ENCODE measurements at regions not wholly inside any gene's neighbourhood (a gene's known extent, or its start where the extent isn't known, plus 50 kb on each side); places are given as distances from the start of the nearest gene placed in this dataset.

DNA sequence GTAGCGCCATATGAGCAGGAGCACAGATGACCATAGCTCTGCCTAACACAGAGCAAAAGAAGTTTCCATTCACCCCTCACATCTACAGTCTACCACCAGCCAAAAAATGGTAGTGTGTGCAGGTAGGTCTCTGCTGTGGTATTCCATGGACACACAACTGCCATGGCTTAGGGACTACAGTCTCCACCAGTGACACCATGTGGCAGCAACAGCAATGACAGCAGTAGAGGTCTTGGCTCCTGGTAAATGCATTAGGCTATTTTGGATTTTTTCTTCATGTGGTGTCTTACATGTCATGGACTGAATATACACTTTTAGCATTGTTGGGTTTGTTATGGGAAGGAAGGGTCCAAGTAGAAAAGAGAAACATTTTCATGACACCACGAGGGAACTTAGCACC is 70.1 kb upstream of the CABCOCO1 start:
- Histone ChIP-seq H3K36me3 (ENCODE audit: control insufficient read depth in 4 of 4, insufficient read depth in 3 of 4, low read depth in 1 of 4, low read length in 3 of 4) (no peaks in the 10 kb centered on the region), H3K9ac (ENCODE audit: low read depth in 1 of 2, low read length in 2 of 2) (no peak overlapping the region), H3K27me3 (ENCODE audit: control insufficient read depth in 4 of 4, insufficient read depth in 4 of 4, low read length in 3 of 4) (no peaks in the 10 kb centered on the region), H3K4me3 (ENCODE audit: low read depth in 1 of 3, low read length in 3 of 3) (no peak overlapping the region), H3K9me3 (ENCODE audit: control insufficient read depth in 4 of 4, low read length in 3 of 4) (no peaks in the 10 kb centered on the region), H3K4me1 (ENCODE audit: control insufficient read depth in 4 of 4, insufficient read depth in 4 of 4, low read length in 3 of 4) (no peaks in the 10 kb centered on the region), H3K27ac (ENCODE audit: low read depth in 1 of 2, low read length in 2 of 2) (no peak overlapping the region)
- WGBS = 62% methylated on average over 2 of the region's 2 CpGs
- no peak for DNase-seq (ENCODE audit: low spot score)
- TF ChIP-seq, protein P1, sequence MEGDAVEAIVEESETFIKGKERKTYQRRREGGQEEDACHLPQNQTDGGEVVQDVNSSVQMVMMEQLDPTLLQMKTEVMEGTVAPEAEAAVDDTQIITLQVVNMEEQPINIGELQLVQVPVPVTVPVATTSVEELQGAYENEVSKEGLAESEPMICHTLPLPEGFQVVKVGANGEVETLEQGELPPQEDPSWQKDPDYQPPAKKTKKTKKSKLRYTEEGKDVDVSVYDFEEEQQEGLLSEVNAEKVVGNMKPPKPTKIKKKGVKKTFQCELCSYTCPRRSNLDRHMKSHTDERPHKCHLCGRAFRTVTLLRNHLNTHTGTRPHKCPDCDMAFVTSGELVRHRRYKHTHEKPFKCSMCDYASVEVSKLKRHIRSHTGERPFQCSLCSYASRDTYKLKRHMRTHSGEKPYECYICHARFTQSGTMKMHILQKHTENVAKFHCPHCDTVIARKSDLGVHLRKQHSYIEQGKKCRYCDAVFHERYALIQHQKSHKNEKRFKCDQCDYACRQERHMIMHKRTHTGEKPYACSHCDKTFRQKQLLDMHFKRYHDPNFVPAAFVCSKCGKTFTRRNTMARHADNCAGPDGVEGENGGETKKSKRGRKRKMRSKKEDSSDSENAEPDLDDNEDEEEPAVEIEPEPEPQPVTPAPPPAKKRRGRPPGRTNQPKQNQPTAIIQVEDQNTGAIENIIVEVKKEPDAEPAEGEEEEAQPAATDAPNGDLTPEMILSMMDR (IDR thresholded peaks at IDR 0.05; ENCODE audit: low read depth, low read length, missing input control) = peak; percentile 26
- TF ChIP-seq HNF4G (IDR thresholded peaks at IDR 0.05) (no peak), RAD21 (IDR thresholded peaks at IDR 0.05) (peak; percentile 42 to 60)

DNA sequence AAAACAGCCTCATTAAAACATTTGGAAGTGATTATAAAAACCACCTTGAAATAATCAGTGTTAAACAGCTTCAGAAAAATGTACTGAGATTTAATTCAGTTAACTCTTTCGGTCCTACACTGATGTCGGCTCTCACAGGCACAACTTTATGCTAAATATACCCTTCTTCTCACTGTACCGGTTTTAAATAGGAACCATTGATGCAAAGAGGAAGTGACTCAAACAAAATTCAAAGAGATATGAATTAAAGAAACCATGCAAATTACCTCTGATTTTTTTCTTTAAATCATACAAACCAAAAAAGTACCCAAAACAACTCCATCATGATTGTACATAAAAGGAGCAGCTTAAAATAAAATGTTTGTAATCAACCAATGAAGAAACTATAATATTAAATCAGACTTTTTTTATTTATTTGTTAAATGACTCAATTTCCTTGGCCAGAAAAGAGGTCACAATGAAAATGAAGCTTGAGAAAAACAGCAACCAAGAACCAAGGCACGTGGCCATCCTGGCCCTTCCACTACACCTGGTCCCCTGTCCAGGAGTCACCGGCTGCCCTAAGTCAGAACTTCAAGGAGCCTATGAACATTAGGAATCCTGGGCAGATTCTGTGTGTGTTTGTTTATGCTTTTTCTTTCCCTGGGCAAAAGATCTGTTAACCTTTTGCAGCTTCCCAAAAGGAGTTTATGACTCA is 73.0 kb upstream of the CABCOCO1 start:
- Histone ChIP-seq H3K9me3 (ENCODE audit: control insufficient read depth in 4 of 4, low read length in 3 of 4) (no peaks in the 10 kb centered on the region), H3K9ac (ENCODE audit: low read depth in 1 of 2, low read length in 2 of 2) (no peak overlapping the region), H3K4me1 (ENCODE audit: control insufficient read depth in 4 of 4, insufficient read depth in 4 of 4, low read length in 3 of 4) (no peaks in the 10 kb centered on the region), H3K27ac (ENCODE audit: low read depth in 1 of 2, low read length in 2 of 2) (no peak overlapping the region), H3K4me3 (ENCODE audit: low read depth in 1 of 3, low read length in 3 of 3) (no peak overlapping the region), H3K27me3 (ENCODE audit: control insufficient read depth in 4 of 4, insufficient read depth in 4 of 4, low read length in 3 of 4) (no peaks in the 10 kb centered on the region), H3K36me3 (ENCODE audit: control insufficient read depth in 4 of 4, insufficient read depth in 3 of 4, low read depth in 1 of 4, low read length in 3 of 4) (no peaks in the 10 kb centered on the region)
- no peak for DNase-seq (ENCODE audit: low spot score)
- TF ChIP-seq JUND (IDR thresholded peaks at IDR 0.05) (no peak), HNF4A (conservative IDR thresholded peaks at IDR 0.05) (no peak), FOXA1 (IDR thresholded peaks at IDR 0.05) (no peak), TAF1 (conservative IDR thresholded peaks at IDR 0.05) (no peak), GABPA (IDR thresholded peaks at IDR 0.05 in 1 of 2, conservative IDR thresholded peaks at IDR 0.05 in 1 of 2) (no peak), YY1 (IDR thresholded peaks at IDR 0.05) (no peak)
- TF ChIP-seq, protein P2, sequence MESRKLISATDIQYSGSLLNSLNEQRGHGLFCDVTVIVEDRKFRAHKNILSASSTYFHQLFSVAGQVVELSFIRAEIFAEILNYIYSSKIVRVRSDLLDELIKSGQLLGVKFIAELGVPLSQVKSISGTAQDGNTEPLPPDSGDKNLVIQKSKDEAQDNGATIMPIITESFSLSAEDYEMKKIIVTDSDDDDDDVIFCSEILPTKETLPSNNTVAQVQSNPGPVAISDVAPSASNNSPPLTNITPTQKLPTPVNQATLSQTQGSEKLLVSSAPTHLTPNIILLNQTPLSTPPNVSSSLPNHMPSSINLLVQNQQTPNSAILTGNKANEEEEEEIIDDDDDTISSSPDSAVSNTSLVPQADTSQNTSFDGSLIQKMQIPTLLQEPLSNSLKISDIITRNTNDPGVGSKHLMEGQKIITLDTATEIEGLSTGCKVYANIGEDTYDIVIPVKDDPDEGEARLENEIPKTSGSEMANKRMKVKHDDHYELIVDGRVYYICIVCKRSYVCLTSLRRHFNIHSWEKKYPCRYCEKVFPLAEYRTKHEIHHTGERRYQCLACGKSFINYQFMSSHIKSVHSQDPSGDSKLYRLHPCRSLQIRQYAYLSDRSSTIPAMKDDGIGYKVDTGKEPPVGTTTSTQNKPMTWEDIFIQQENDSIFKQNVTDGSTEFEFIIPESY (IDR thresholded peaks at IDR 0.05) = no peak
- TF ChIP-seq, protein P3, sequence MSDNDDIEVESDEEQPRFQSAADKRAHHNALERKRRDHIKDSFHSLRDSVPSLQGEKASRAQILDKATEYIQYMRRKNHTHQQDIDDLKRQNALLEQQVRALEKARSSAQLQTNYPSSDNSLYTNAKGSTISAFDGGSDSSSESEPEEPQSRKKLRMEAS (IDR thresholded peaks at IDR 0.05) = no peak
- TF ChIP-seq, protein P4, sequence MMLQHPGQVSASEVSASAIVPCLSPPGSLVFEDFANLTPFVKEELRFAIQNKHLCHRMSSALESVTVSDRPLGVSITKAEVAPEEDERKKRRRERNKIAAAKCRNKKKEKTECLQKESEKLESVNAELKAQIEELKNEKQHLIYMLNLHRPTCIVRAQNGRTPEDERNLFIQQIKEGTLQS (IDR thresholded peaks at IDR 0.05) = no peak
- TF ChIP-seq, protein P5, sequence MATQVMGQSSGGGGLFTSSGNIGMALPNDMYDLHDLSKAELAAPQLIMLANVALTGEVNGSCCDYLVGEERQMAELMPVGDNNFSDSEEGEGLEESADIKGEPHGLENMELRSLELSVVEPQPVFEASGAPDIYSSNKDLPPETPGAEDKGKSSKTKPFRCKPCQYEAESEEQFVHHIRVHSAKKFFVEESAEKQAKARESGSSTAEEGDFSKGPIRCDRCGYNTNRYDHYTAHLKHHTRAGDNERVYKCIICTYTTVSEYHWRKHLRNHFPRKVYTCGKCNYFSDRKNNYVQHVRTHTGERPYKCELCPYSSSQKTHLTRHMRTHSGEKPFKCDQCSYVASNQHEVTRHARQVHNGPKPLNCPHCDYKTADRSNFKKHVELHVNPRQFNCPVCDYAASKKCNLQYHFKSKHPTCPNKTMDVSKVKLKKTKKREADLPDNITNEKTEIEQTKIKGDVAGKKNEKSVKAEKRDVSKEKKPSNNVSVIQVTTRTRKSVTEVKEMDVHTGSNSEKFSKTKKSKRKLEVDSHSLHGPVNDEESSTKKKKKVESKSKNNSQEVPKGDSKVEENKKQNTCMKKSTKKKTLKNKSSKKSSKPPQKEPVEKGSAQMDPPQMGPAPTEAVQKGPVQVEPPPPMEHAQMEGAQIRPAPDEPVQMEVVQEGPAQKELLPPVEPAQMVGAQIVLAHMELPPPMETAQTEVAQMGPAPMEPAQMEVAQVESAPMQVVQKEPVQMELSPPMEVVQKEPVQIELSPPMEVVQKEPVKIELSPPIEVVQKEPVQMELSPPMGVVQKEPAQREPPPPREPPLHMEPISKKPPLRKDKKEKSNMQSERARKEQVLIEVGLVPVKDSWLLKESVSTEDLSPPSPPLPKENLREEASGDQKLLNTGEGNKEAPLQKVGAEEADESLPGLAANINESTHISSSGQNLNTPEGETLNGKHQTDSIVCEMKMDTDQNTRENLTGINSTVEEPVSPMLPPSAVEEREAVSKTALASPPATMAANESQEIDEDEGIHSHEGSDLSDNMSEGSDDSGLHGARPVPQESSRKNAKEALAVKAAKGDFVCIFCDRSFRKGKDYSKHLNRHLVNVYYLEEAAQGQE (IDR thresholded peaks at IDR 0.05) = no peak
- 66% methylated on average over 5 of the region's 5 CpGs for WGBS
